Endothelial cell of umbilical vein (primary cell): ENCODE measurements at regions not wholly inside any gene's neighbourhood (a gene's known extent, or its start where the extent isn't known, plus 50 kb on each side); places are given as distances from the start of the nearest gene placed in this dataset.

Source experiments
- BruUV-seq: library from RNA; stranded (reverse); fragments of 400-500 nt; replicated peaks from 2 replicates; lab custom pipeline; 2021; lab: Mats Ljungman, UMichigan
- CTCF ChIA-PET: fragments of 300-600, 350-600 bp; sonication (Branson Sonifier 250); formaldehyde crosslinking; loops from one replicate; lab custom pipeline; 2021; ENCODE audit warnings: antibody characterized with exemption, inconsistent platforms; lab: Charles Lee
- POLR2A ChIA-PET: fragments of 300-600, 350-600 bp; sonication (Branson Sonifier 250); formaldehyde crosslinking; loops from one replicate; lab custom pipeline; 2021; ENCODE audit warnings: antibody characterized with exemption, inconsistent platforms; lab: Charles Lee
- DNase-seq: peaks from one replicate; pipeline ENCODE4 v3.0.0-alpha.2; 2011; ENCODE audit warnings: low read depth, low spot score
- FAIRE-seq: peaks from 2 replicates; lab custom pipeline; 2011; peaks lifted over from hg19 to GRCh38; lab: Jason Lieb, UNC
- H2AFZ ChIP-seq: 2 replicates; pipeline ENCODE4 v1.6.0; 2012; ENCODE audit warnings: low read depth, low read length, control low read depth, inconsistent platforms
- H3K27ac ChIP-seq: 2 replicates; pipeline ENCODE4 v1.5.1; 2011; ENCODE audit warnings: low read depth, mild to moderate bottlenecking, control low read depth, low read length, moderate library complexity; ENCODE audit not compliant: insufficient read depth
- H3K27me3 ChIP-seq, 2 experiments: 2 replicates each; pipeline versions ENCODE4 v1.6.0 to v1.6.1; 2011; ENCODE audit warnings: low read length in 2 of 2, mixed read lengths in 1 of 2; ENCODE audit not compliant: control insufficient read depth in 2 of 2, insufficient read depth in 2 of 2
- H3K36me3 ChIP-seq, 2 experiments: 2 replicates in 1 of 2; 3 replicates in 1 of 2; pipeline ENCODE4 v1.5.1; 2011; ENCODE audit warnings: low read length in 2 of 2, mild to moderate bottlenecking in 1 of 2, moderate library complexity in 1 of 2; ENCODE audit not compliant: control insufficient read depth in 2 of 2, insufficient read depth in 2 of 2; ENCODE audit errors: extremely low read depth in 1 of 2
- H3K4me1 ChIP-seq: 3 replicates; pipeline ENCODE4 v1.5.1; 2011; ENCODE audit warnings: mild to moderate bottlenecking, low read length; ENCODE audit not compliant: control insufficient read depth, insufficient read depth; ENCODE audit errors: extremely low read depth
- H3K4me2 ChIP-seq: 2 replicates; pipeline ENCODE4 v1.6.1; 2011; ENCODE audit warnings: low read length, control low read depth, mixed read lengths; ENCODE audit not compliant: insufficient read depth
- H3K4me3 ChIP-seq, 3 experiments: fragments of 200-600 bp in 1 of 3; sonication (generic), shearing (Covaris generic) in 1 of 3; replicated peaks in 1 of 3; 2 replicates each; pipeline ENCODE4 v1.5.1; 2011 to 2016; ENCODE audit warnings: control low read depth in 3 of 3, low read length in 3 of 3, mild to moderate bottlenecking in 2 of 3, inconsistent platforms in 1 of 3, low read depth in 1 of 3, moderate library complexity in 1 of 3; ENCODE audit not compliant: insufficient read depth in 1 of 3
- H3K79me2 ChIP-seq: 2 replicates; pipeline ENCODE4 v1.6.0; 2012; ENCODE audit warnings: low read length, inconsistent platforms; ENCODE audit not compliant: control insufficient read depth, insufficient read depth
- H3K9ac ChIP-seq: replicated peaks from 2 replicates; pipeline ENCODE3; 2011; ENCODE audit warnings: low read length, control low read depth; ENCODE audit not compliant: insufficient read depth; ENCODE audit errors: extremely low read depth
- H3K9me1 ChIP-seq: replicated peaks from 3 replicates; pipeline ENCODE4 v1.6.0; 2011; ENCODE audit warnings: mild to moderate bottlenecking, low read length; ENCODE audit not compliant: control insufficient read depth, insufficient read depth; ENCODE audit errors: extremely low read depth
- H3K9me3 ChIP-seq: replicated peaks from 2 replicates; pipeline ENCODE4 v1.5.1; 2012; ENCODE audit warnings: low read length, inconsistent platforms; ENCODE audit not compliant: control insufficient read depth, insufficient read depth
- H4K20me1 ChIP-seq: replicated peaks from 2 replicates; pipeline ENCODE3; 2011; ENCODE audit warnings: mild to moderate bottlenecking, low read length; ENCODE audit not compliant: control insufficient read depth, insufficient read depth; ENCODE audit errors: extremely low read depth
- EZH2 ChIP-seq: IDR thresholded peaks from 2 replicates; pipeline ENCODE4 v1.6.1; 2012; ENCODE audit warnings: borderline replicate concordance, low read depth, mild to moderate bottlenecking, moderate library complexity, low read length, inconsistent platforms; ENCODE audit not compliant: severe bottlenecking
- FOS ChIP-seq: IDR thresholded peaks from 2 replicates; pipeline ENCODE4 v1.6.1; 2011; ENCODE audit warnings: mild to moderate bottlenecking, low read length, moderate library complexity, borderline replicate concordance; ENCODE audit not compliant: insufficient read depth
- GATA2 ChIP-seq: IDR thresholded peaks from 2 replicates; pipeline ENCODE4 v1.7.0; 2011; ENCODE audit warnings: low read depth, mild to moderate bottlenecking, moderate library complexity, mixed read lengths, low read length; ENCODE audit not compliant: insufficient read length, insufficient read depth
- JUN ChIP-seq: IDR thresholded peaks from 2 replicates; pipeline ENCODE4 v1.6.1; 2011; ENCODE audit warnings: borderline replicate concordance, low read depth; ENCODE audit not compliant: insufficient read length, insufficient read depth
- MYC ChIP-seq: IDR thresholded peaks from one replicate; pipeline ENCODE4 v1.6.1; 2011; ENCODE audit warnings: mild to moderate bottlenecking, low read depth, low read length
- POLR2A ChIP-seq: IDR thresholded peaks from 2 replicates; pipeline ENCODE4 v1.6.1; 2012; ENCODE audit warnings: low read depth, mild to moderate bottlenecking, control low read depth, low read length
- POLR2AphosphoS5 ChIP-seq: IDR thresholded peaks from 2 replicates; pipeline ENCODE4 v1.6.1; 2012; ENCODE audit warnings: low read depth, mild to moderate bottlenecking, control low read depth, low read length, moderate library complexity; ENCODE audit not compliant: insufficient read depth
- dilution Hi-C: fragments of 300-500 bp; cut with MboI; formaldehyde crosslinking; loops from one replicate; pipeline ENCODE4 v1.15.0; 2019; ENCODE audit warnings: low sequenced_read_pairs; ENCODE audit not compliant: extremely low pct_ligation_motif_present
- intact Hi-C: fragments of 100-400 bp; cut with micrococcal nuclease; formaldehyde crosslinking; loops from one replicate; pipeline ENCODE4 v1.10.0; 2022
- TF ChIP-seq, protein P1 (sequence below): IDR thresholded peaks from 2 replicates; pipeline ENCODE4 v1.6.1; 2011; ENCODE audit not compliant: insufficient read depth, insufficient read length
- TF ChIP-seq, protein P2 (sequence below), 2 donors: IDR thresholded peaks; 1 replicate in 1 of 2; 2 replicates in 1 of 2; pipeline ENCODE4 v1.5.1; 2011; ENCODE audit warnings: low read length in 2 of 2, mild to moderate bottlenecking in 2 of 2, moderate library complexity in 2 of 2, control low read depth in 1 of 2, inconsistent platforms in 1 of 2, low read depth in 1 of 2; ENCODE audit not compliant: insufficient read depth in 1 of 2; ENCODE audit errors: extremely low read depth in 1 of 2

DNA sequence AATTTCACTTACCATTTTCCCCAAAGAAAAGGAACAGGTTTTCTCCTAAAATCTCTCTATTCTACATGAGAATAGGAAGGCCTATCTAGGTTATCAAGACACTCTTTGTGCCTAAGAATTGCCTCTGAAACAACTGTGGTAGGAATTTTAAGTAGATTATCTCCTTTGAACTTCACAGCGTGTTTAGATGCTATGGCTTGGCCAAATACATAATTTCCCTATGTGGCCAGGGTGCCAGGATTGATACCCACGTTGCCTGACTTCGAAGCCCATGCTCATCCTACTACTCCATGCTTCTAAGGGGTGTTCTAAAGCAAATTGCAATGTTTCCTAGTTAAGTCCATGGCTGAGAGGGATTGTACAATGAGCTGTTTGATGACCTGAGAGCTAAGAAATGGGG, 241.5 kb upstream of the FBXO33 start:
- no peak overlapping the region for H3K4me3 ChIP-seq
- POLR2A ChIA-PET, result no interaction called here
- no peak overlapping the region for H3K9ac ChIP-seq
- TF ChIP-seq JUN (no peak), POLR2A (no peak), GATA2 (no peak), POLR2AphosphoS5 (no peak), EZH2 (no peak), MYC (no peak), FOS (no peak)
- TF ChIP-seq, protein P1, sequence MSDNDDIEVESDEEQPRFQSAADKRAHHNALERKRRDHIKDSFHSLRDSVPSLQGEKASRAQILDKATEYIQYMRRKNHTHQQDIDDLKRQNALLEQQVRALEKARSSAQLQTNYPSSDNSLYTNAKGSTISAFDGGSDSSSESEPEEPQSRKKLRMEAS, result no peak
- TF ChIP-seq, protein P2, sequence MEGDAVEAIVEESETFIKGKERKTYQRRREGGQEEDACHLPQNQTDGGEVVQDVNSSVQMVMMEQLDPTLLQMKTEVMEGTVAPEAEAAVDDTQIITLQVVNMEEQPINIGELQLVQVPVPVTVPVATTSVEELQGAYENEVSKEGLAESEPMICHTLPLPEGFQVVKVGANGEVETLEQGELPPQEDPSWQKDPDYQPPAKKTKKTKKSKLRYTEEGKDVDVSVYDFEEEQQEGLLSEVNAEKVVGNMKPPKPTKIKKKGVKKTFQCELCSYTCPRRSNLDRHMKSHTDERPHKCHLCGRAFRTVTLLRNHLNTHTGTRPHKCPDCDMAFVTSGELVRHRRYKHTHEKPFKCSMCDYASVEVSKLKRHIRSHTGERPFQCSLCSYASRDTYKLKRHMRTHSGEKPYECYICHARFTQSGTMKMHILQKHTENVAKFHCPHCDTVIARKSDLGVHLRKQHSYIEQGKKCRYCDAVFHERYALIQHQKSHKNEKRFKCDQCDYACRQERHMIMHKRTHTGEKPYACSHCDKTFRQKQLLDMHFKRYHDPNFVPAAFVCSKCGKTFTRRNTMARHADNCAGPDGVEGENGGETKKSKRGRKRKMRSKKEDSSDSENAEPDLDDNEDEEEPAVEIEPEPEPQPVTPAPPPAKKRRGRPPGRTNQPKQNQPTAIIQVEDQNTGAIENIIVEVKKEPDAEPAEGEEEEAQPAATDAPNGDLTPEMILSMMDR (IDR thresholded peaks at IDR 0.05; ENCODE audit: extremely low read depth in 1 of 2, insufficient read depth in 1 of 2, low read depth in 1 of 2, low read length in 2 of 2), result no peak
- dilution Hi-C loops (no loop called here), intact Hi-C loops (no loop called here)
- BruUV-seq, result no TSS peak
- no peaks in the 10 kb centered on the region for H4K20me1 ChIP-seq
- no peaks in the 10 kb centered on the region for H3K4me1 ChIP-seq
- H3K9me3 ChIP-seq, result no peaks in the 10 kb centered on the region
- no peaks in the 10 kb centered on the region for H3K9me1 ChIP-seq
- no peak for DNase-seq
- H3K27ac ChIP-seq, result no peak overlapping the region
- no peaks in the 10 kb centered on the region for H3K79me2 ChIP-seq
- no peak for FAIRE-seq
- CTCF ChIA-PET, result no interaction called here
- no peak overlapping the region for H2AFZ ChIP-seq
- H3K27me3 ChIP-seq, result no peaks in the 10 kb centered on the region
- H3K4me2 ChIP-seq, result no peak overlapping the region
- H3K36me3 ChIP-seq, result no peaks in the 10 kb centered on the region
